Glutamatergic neuron (in vitro differentiated cells): ENCODE measurements at regions not wholly inside any gene's neighbourhood (a gene's known extent, or its start where the extent isn't known, plus 50 kb on each side); places are given as distances from the start of the nearest gene placed in this dataset.

Experiments
- DNase-seq: peaks from one replicate; pipeline ENCODE4 v3.0.0; 2022
- H3K27ac Mint-ChIP-seq: one replicate; pipeline ENCODE4 v1.8.0; 2020; ENCODE audit warnings: mild to moderate bottlenecking, mixed read lengths, inconsistent platforms; ENCODE audit not compliant: unreplicated experiment
- H3K27me3 Mint-ChIP-seq: one replicate; pipeline ENCODE4 v1.8.0; 2020; ENCODE audit warnings: mild to moderate bottlenecking, moderate library complexity, mixed read lengths, inconsistent platforms; ENCODE audit not compliant: unreplicated experiment
- H3K36me3 Mint-ChIP-seq: one replicate; pipeline ENCODE4 v1.8.0; 2020; ENCODE audit warnings: mild to moderate bottlenecking, mixed read lengths, inconsistent platforms; ENCODE audit not compliant: unreplicated experiment
- H3K4me1 Mint-ChIP-seq: one replicate; pipeline ENCODE4 v1.8.0; 2020; ENCODE audit warnings: mild to moderate bottlenecking, low read depth, mixed read lengths, inconsistent platforms; ENCODE audit not compliant: unreplicated experiment
- H3K4me3 Mint-ChIP-seq: one replicate; pipeline ENCODE4 v1.8.0; 2020; ENCODE audit warnings: mild to moderate bottlenecking, mixed read lengths, inconsistent platforms; ENCODE audit not compliant: unreplicated experiment
- H3K9me3 Mint-ChIP-seq: one replicate; pipeline ENCODE4 v1.8.0; 2020; ENCODE audit warnings: mild to moderate bottlenecking, moderate library complexity, mixed read lengths, inconsistent platforms; ENCODE audit not compliant: unreplicated experiment
- TF ChIP-seq, protein P1 (sequence below): fragments of 200-600 bp; sonication (generic); IDR thresholded peaks from one replicate; pipeline ENCODE4 v1.5.0; 2021; ENCODE audit not compliant: partially characterized antibody, unreplicated experiment

DNA sequence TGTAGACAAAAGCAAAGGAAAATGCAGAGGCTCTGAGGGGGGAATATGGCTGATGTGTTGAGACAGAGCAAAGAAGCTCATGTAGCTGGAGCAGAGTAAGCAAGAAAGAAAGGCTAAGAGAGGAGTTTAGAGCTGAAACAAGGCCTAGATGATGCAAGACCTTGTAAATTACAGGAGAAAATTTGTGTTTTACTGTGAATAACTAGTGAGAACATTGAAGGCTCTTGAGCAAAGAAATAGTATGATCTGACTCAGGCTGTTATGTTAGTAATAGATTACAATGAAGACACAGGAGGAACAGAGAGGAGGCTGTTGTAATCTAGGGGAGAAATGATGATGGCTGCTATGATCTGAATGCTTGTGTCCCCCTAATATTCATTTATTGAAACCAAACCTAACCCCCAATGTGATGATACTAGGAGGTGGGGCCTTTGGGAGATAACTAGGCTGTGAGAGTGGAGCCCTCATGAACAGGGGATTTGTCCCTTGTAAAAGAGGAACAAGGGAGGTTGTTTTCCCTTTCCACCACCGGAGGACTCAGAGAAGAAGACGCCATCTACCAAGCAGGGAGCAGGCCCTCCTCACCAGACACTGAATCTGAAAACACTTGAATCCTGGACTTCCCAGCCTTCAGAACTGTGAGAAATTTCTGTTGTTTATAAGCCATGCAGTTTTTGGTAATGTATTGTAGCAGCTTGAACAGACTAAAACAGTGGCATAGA lies 394.9 kb downstream of the HTR7 start:
- Mint-ChIP-seq H3K27me3 (peaks cover 1% of the 10 kb centered on the region), H3K4me1 (no peaks in the 10 kb centered on the region), H3K4me3 (no peak overlapping the region), H3K36me3 (no peaks in the 10 kb centered on the region), H3K9me3 (no peaks in the 10 kb centered on the region), H3K27ac (no peak overlapping the region)
- TF ChIP-seq, protein P1, sequence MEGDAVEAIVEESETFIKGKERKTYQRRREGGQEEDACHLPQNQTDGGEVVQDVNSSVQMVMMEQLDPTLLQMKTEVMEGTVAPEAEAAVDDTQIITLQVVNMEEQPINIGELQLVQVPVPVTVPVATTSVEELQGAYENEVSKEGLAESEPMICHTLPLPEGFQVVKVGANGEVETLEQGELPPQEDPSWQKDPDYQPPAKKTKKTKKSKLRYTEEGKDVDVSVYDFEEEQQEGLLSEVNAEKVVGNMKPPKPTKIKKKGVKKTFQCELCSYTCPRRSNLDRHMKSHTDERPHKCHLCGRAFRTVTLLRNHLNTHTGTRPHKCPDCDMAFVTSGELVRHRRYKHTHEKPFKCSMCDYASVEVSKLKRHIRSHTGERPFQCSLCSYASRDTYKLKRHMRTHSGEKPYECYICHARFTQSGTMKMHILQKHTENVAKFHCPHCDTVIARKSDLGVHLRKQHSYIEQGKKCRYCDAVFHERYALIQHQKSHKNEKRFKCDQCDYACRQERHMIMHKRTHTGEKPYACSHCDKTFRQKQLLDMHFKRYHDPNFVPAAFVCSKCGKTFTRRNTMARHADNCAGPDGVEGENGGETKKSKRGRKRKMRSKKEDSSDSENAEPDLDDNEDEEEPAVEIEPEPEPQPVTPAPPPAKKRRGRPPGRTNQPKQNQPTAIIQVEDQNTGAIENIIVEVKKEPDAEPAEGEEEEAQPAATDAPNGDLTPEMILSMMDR = no peak
- DNase-seq = no peak

DNA sequence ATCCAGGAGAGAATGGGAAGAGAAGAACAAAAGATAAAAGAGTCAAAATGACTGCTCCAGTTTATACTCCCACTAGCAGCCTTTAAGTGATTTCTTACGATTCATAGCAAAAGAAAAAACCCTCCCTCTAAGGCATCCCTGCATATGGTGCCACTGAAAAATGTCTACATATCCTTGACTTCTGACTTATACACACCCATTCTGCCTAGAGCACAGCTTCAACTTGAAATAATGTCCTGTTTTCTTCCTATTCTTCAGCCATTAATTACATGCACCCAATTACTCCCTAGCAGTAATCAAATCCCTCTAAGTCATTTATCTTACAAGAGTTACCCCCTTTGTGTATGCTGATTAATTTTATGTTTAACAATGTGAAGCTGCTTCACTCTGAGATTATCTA lies 393.5 kb downstream of the HTR7 start:
- no peak overlapping the region for H3K27ac Mint-ChIP-seq
- peaks cover 1% of the 10 kb centered on the region for H3K27me3 Mint-ChIP-seq
- H3K36me3 Mint-ChIP-seq = no peaks in the 10 kb centered on the region
- no peaks in the 10 kb centered on the region for H3K4me1 Mint-ChIP-seq
- no peaks in the 10 kb centered on the region for H3K9me3 Mint-ChIP-seq
- H3K4me3 Mint-ChIP-seq = no peak overlapping the region
- TF ChIP-seq, protein P1 = no peak
- DNase-seq = no peak

GRCh38 chr10:90470966-90471365 lies 386.9 kb downstream of the HTR7 start:
- H3K27ac Mint-ChIP-seq = no peak overlapping the region
- no peaks in the 10 kb centered on the region for H3K36me3 Mint-ChIP-seq
- no peaks in the 10 kb centered on the region for H3K4me1 Mint-ChIP-seq
- no peak overlapping the region for H3K4me3 Mint-ChIP-seq
- no peaks in the 10 kb centered on the region for H3K9me3 Mint-ChIP-seq
- no peak for DNase-seq
- no peaks in the 10 kb centered on the region for H3K27me3 Mint-ChIP-seq
- TF ChIP-seq, protein P1 = no peak

GRCh38 chr10:90480466-90480865 lies 377.4 kb downstream of the HTR7 start:
- Mint-ChIP-seq H3K27ac (no peak overlapping the region), H3K27me3 (peaks cover 2% of the 10 kb centered on the region), H3K4me3 (no peak overlapping the region), H3K4me1 (peaks cover 12% of the 10 kb centered on the region), H3K9me3 (no peaks in the 10 kb centered on the region), H3K36me3 (no peaks in the 10 kb centered on the region)
- TF ChIP-seq, protein P1 = no peak
- DNase-seq = no peak

- no peak for DNase-seq
- Mint-ChIP-seq H3K27ac (no peak overlapping the region), H3K4me3 (no peak overlapping the region), H3K36me3 (no peaks in the 10 kb centered on the region), H3K9me3 (no peaks in the 10 kb centered on the region), H3K27me3 (peaks cover 2% of the 10 kb centered on the region), H3K4me1 (peaks cover 12% of the 10 kb centered on the region)
- TF ChIP-seq, protein P1 = no peak
Observed at GRCh38 chr10:90481326-90481923, 376.4 kb downstream of the HTR7 start.
